Stomach (tissue), 8 donors: ENCODE measurements at regions not wholly inside any gene's neighbourhood (a gene's known extent, or its start where the extent isn't known, plus 50 kb on each side); places are given as distances from the start of the nearest gene placed in this dataset.
A peak's percentile ranks its signal among the peaks of the same experiment; 100 is the strongest.

ENCODE experiments used
- DNase-seq, 2 donors: peaks; one replicate each; pipeline versions ENCODE4 v3.0.0 to v3.0.0-alpha.2; 2013 to 2019
- H3K27ac ChIP-seq, 5 donors: fragments of 200-600 bp in 4 of 5; sonication (generic) in 4 of 5; one replicate each; pipeline ENCODE4 v1.5.1; 2013 to 2019; ENCODE audit warnings: mild to moderate bottlenecking in 1 of 5, moderate library complexity in 1 of 5
- H3K27me3 ChIP-seq, 3 donors: fragments of 200-600 bp; sonication (generic); one replicate each; pipeline ENCODE4 v1.5.1; 2017 to 2019; ENCODE audit warnings: mixed run types in 1 of 3
- H3K36me3 ChIP-seq, 4 donors: fragments of 200-600 bp; sonication (generic); 1 replicate in 3 of 4; 2 replicates in 1 of 4; pipeline ENCODE4 v1.5.1; 2016 to 2019
- H3K4me1 ChIP-seq, 4 donors: fragments of 200-600 bp; sonication (generic); one replicate each; pipeline ENCODE4 v1.5.1; 2016 to 2019
- H3K4me3 ChIP-seq, 4 donors: fragments of 200-600 bp; sonication (generic) in 3 of 4; one replicate each; pipeline ENCODE4 v1.5.1; 2016 to 2019; ENCODE audit warnings: mild to moderate bottlenecking in 1 of 4
- H3K9me3 ChIP-seq, 4 donors: fragments of 200-600 bp; sonication (generic); one replicate each; pipeline ENCODE4 v1.5.1; 2016 to 2019
- EP300 ChIP-seq: sonication (generic); formaldehyde crosslinking; IDR thresholded peaks from one replicate; pipeline ENCODE4 v1.6.1; 2017; ENCODE audit warnings: antibody characterized with exemption
- POLR2A ChIP-seq, 4 donors: fragments of 450-650 bp; IDR thresholded peaks; one replicate each; pipeline ENCODE4 v1.6.1; 2016; ENCODE audit warnings: antibody characterized with exemption in 4 of 4, control low read depth in 2 of 4, mild to moderate bottlenecking in 1 of 4, moderate library complexity in 1 of 4
- POLR2AphosphoS5 ChIP-seq, 3 donors: sonication (generic); formaldehyde crosslinking; IDR thresholded peaks; one replicate each; pipeline ENCODE4 v1.6.1; 2016; ENCODE audit warnings: antibody characterized with exemption in 3 of 3
- WGBS, 5 donors: extraction: QIAGEN DNeasy Blood & Tissue Kit in 3 of 5; methylation state at CpG; one replicate each; pipeline versions ENCODE4 v1.1.5 to v1.1.7; 2013 to 2018; 5-methylcytosine and 5-hydroxymethylcytosine counted together
- intact Hi-C: fragments of 100-400 bp; cut with DNase I; formaldehyde crosslinking; loops from one replicate; pipeline ENCODE4 v1.15.1; 2023; ENCODE audit warnings: low total_unique reads
- TF ChIP-seq, protein P1 (sequence below), 7 experiments: fragments of 450-650 bp in 4 of 7; fragments of 200-600 bp in 3 of 7; sonication (generic) in 3 of 7; IDR thresholded peaks; one replicate each; pipeline ENCODE4 v1.5.1; 2016 to 2019; ENCODE audit warnings: antibody characterized with exemption in 7 of 7, control low read depth in 2 of 7, mild to moderate bottlenecking in 1 of 7
- donor health status: healthy with polysubstance abuse.
- donor health status: Bipolar disorder and iron deficiency.
- donor health status: healthy.

DNA sequence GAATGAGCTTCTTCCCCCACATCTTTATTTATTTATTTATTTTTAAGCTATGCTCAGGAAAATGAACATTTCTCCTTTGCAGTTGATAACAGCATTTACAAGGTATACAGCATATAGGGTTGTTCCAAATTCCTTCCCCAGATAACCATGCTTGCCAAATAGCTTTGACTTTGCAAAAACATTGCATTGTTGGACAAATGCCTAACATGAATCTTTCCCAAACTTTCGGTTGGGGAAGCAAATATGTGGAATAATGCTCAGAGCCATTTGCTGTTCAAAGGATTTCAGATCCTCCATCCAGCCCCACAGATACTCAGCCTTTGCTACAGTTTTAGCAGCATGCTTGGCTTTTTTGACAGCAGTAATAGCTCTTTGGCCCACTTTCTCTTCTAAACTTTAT is 127.2 kb upstream of the AGA start:
- intact Hi-C loops = no loop called here
- H3K4me1 ChIP-seq = peaks cover 0 to 7% (median 0%) of the 10 kb centered on the region in 4 donors
- no peak overlapping the region for H3K27ac ChIP-seq
- WGBS, 5 donors = 7 to 26% (median 16%) methylated on average over 1 of the region's 1 CpG
- peak in 1 of 2 donors; percentile 35 for DNase-seq
- TF ChIP-seq POLR2A (IDR thresholded peaks at IDR 0.05) = no peak
- no peaks in the 10 kb centered on the region for H3K36me3 ChIP-seq
- H3K27me3 ChIP-seq = no peaks in the 10 kb centered on the region
- no peaks in the 10 kb centered on the region for H3K9me3 ChIP-seq
- H3K4me3 ChIP-seq = no peak overlapping the region

DNA sequence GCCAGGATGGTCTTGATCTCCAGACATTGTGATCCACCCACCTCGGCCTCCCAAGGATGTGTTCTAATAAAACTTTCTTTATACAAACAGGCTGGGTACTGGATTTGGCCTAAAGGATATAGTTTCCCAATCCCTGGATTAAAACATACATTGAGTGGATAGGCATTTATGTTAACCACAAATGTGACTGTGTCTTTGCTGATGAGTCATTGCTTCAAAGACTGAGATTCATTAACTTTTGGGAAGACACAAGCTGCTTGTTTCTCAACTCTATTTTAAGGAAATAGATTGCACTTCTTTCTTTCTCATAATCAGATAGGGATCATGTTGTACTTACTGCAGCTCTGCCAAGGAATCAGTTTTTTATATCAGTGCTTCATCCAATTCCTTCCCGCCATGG is 131.3 kb upstream of the AGA start:
- TF ChIP-seq, protein P1, sequence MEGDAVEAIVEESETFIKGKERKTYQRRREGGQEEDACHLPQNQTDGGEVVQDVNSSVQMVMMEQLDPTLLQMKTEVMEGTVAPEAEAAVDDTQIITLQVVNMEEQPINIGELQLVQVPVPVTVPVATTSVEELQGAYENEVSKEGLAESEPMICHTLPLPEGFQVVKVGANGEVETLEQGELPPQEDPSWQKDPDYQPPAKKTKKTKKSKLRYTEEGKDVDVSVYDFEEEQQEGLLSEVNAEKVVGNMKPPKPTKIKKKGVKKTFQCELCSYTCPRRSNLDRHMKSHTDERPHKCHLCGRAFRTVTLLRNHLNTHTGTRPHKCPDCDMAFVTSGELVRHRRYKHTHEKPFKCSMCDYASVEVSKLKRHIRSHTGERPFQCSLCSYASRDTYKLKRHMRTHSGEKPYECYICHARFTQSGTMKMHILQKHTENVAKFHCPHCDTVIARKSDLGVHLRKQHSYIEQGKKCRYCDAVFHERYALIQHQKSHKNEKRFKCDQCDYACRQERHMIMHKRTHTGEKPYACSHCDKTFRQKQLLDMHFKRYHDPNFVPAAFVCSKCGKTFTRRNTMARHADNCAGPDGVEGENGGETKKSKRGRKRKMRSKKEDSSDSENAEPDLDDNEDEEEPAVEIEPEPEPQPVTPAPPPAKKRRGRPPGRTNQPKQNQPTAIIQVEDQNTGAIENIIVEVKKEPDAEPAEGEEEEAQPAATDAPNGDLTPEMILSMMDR (IDR thresholded peaks at IDR 0.05) = no peak
- no peak for TF ChIP-seq POLR2A (IDR thresholded peaks at IDR 0.05)
- TF ChIP-seq POLR2AphosphoS5 (IDR thresholded peaks at IDR 0.05) = no peak
- no peak for TF ChIP-seq EP300
- Histone ChIP-seq H3K27ac (no peak overlapping the region), H3K4me3 (no peak overlapping the region), H3K36me3 (no peaks in the 10 kb centered on the region), H3K9me3 (no peaks in the 10 kb centered on the region), H3K27me3 (no peaks in the 10 kb centered on the region), H3K4me1 (peaks cover 0 to 7% (median 0%) of the 10 kb centered on the region in 4 donors)
- DNase-seq = no peak
- intact Hi-C loops = no loop called here
- 75 to 91% (median 81%) methylated on average over 2 of the region's 2 CpGs for WGBS, 5 donors

DNA sequence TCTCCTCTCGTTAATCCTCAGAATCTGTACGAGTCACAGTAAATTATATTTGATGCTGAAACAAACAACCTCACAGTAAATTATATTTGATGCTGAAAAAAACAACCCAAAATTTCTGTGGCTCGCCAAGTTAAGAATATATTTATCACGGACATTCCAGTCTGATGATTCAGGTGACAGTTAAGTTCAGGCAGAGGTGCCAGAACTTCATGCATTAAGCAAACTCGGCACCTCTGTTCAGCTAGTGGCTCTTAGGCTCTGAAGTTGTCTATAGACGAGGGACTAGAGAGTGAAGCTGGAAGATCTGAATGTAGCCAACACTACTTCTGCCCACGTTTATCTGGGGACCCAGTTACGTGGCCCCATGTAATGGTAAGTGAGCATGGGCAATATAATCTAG is 132.2 kb upstream of the AGA start:
- H3K36me3 ChIP-seq = no peaks in the 10 kb centered on the region
- intact Hi-C loops = no loop called here
- no peaks in the 10 kb centered on the region for H3K9me3 ChIP-seq
- TF ChIP-seq POLR2A (IDR thresholded peaks at IDR 0.05) = no peak
- TF ChIP-seq EP300 = no peak
- TF ChIP-seq, protein P1 (IDR thresholded peaks at IDR 0.05) = no peak
- no peak for TF ChIP-seq POLR2AphosphoS5 (IDR thresholded peaks at IDR 0.05)
- H3K27ac ChIP-seq = no peak overlapping the region
- 67 to 81% (median 75%) methylated on average over 8 of the region's 8 CpGs for WGBS, 5 donors
- H3K4me1 ChIP-seq = peaks cover 0 to 3% (median 0%) of the 10 kb centered on the region in 4 donors
- H3K27me3 ChIP-seq = no peaks in the 10 kb centered on the region
- no peak overlapping the region for H3K4me3 ChIP-seq
- DNase-seq = no peak

DNA sequence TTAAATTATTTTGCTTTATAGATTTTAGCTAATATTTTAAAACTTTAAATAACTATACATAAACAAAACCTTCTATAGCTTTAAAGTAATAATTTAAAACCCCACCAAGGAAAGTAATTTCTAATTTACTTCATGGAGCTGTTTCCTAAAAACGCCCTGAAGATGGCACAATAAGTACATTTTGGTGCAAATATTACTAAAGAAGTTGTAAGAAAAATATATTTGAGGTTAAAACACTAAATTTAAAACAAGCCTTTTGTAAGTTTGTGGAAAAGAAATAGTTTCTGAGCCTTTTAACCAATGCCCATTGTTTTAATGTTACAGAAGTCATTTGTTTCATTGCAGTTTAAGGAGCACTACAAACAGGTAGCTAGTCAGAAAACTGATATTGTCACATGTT is 137.4 kb upstream of the AGA start:
- Histone ChIP-seq H3K27ac (no peak overlapping the region), H3K4me3 (no peak overlapping the region), H3K36me3 (no peaks in the 10 kb centered on the region), H3K27me3 (no peaks in the 10 kb centered on the region), H3K4me1 (no peaks in the 10 kb centered on the region), H3K9me3 (no peaks in the 10 kb centered on the region)
- no peak for DNase-seq
- WGBS, 5 donors = 51 to 75% (median 55%) methylated on average over 1 of the region's 1 CpG
- intact Hi-C loops = no loop called here
- TF ChIP-seq, protein P1 (IDR thresholded peaks at IDR 0.05) = no peak
- TF ChIP-seq EP300 (no peak), POLR2A (IDR thresholded peaks at IDR 0.05) (no peak), POLR2AphosphoS5 (IDR thresholded peaks at IDR 0.05) (no peak)

DNA sequence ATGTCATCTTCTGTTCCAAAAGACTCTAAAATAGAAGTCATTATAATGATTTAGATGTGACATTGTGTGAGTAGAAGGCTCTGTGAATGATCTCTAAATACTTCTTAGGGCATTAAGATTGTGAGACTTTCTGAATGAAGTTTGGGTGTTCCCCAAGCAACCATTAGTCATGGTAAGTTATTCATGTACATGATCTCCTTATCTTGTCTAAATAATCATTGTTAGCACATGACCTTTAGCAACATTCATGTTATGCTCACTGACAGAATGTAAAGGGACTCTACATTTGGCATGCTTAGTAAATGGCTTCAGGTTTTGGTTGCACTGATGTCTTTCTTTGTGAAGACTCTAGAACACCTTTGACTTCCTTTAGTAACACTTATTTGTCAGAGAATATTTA is 140.8 kb upstream of the AGA start:
- no peak for DNase-seq
- H3K9me3 ChIP-seq = no peaks in the 10 kb centered on the region
- H3K4me1 ChIP-seq = no peaks in the 10 kb centered on the region
- H3K27ac ChIP-seq = no peak overlapping the region
- H3K27me3 ChIP-seq = no peaks in the 10 kb centered on the region
- TF ChIP-seq, protein P1 (IDR thresholded peaks at IDR 0.05) = no peak
- TF ChIP-seq POLR2AphosphoS5 (IDR thresholded peaks at IDR 0.05) (no peak), POLR2A (IDR thresholded peaks at IDR 0.05) (no peak), EP300 (no peak)
- intact Hi-C loops = no loop called here
- H3K36me3 ChIP-seq = no peaks in the 10 kb centered on the region
- no peak overlapping the region for H3K4me3 ChIP-seq
